OCI-M2 (cell line): ENCODE measurements at regions not wholly inside any gene's neighbourhood (a gene's known extent, or its start where the extent isn't known, plus 50 kb on each side); places are given as distances from the start of the nearest gene placed in this dataset.

Experiments
- DNase-seq: peaks from one replicate; lab custom pipeline; 2025; ENCODE audit not compliant: unreplicated experiment; lab: John Stamatoyannopoulos, UW

DNA sequence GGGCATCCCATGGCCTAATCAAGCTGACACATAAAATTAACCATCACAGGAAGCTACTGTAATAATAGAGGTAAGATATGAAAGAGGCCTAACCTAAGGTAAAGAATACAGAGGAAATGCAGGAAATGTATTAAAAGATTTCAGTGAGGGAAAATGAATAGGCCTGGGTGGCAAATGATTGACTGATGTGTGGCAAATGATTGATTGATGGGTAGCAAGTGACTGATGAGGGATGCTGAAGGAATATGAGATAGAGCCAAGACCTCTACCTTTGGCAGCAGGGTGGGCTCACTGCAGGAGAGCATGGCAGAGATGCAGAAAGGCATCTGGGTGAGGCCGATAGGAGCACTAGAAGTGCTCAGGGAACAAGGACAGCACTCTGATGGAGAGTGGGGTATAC, 172.9 kb downstream of the KCTD12 start:
- DNase-seq, result no peak

DNA sequence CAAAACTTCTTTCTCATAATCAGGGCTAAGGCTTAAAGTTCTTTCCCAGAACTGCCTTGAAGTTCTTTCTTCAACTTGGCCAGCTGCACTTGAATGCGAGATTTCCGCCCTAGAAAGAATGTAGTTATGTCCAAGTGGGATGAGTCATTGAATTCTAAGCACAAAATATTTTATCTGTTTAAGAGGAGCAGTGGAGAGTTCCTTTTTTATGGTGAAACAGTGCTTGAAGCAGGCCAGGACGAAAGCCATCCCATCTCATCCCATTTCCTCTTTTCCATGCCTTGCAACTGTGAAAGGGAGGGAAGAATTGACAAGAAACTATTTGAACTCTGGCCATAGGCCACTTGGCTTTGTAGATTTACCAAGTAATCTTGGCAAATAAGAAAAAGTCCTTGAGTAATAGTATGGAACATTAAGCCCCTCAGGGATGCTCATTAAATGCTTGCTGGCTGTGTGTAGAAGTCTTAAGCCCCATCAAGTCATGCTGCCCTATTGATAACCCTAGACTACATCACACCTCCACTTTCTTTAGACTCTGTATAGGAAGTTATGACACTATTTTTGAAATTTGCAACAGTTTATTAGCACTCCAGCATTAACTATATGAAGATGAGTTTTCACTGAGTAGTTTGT, 174.5 kb downstream of the KCTD12 start:
- no peak for DNase-seq

DNA sequence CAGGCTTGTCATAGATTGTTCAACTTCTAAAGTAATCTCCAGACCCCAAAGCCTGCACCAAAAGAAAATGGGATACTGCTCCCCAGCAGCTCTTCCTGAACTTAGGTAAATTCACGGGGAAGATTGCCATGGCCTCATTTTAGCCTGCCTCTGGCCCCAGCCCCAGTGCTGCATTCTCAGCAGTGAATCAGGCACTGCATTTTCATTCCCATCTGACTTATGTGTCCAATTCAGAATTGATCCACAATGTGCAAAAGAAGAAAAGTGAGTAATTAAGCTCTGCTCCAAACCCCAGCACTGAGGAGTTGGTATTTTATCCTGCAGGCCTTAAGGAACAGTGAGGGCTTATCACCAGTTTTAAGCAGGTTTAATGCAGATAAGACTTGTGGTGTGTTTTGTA, 176.4 kb downstream of the KCTD12 start:
- no peak for DNase-seq

DNA sequence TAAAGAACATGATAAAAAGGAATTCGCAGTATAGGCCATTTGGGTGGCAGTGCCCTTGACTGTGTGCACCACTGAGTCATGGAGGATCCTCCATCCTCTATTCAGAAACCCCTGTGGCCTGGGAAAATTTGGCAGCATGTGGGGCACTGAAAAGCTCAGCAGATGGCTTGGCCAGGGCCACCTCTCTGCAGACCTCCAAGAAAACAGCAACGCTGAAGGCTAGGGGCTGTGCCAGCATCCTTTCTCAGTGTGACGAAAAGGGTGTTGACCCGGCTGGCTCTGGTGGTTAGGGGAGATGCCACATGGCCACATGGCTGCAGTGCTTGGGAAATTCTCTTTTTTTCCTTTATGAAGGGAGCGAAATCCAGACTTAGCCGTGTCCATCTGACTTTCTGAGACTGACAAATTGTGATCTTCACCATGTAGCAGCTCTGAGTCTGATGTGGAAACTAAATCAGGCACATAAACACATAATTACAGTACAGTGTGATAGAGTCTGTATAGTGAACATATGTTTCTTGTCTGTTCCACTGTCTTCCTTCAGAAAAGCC, 178.0 kb downstream of the KCTD12 start:
- DNase-seq, result no peak

DNA sequence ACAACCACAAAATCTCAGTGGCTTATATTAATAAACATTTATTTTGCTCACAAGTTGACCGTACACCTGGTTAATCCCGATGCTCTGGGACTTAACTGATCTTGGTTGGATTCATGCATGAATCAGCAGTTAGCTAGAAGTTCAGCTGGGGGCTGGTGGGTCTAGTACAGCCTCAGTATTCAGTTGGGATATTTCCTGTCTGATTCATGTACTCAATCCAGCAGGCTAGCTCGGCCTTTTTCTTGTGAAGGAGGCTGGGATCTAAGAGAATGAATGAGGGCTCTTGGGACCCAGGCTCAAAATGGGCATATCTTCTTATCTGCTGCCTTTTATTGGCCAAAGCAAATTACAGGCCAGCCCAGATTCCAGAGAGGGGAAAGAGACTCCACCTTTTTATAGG, 178.8 kb downstream of the KCTD12 start:
- DNase-seq, result no peak

DNA sequence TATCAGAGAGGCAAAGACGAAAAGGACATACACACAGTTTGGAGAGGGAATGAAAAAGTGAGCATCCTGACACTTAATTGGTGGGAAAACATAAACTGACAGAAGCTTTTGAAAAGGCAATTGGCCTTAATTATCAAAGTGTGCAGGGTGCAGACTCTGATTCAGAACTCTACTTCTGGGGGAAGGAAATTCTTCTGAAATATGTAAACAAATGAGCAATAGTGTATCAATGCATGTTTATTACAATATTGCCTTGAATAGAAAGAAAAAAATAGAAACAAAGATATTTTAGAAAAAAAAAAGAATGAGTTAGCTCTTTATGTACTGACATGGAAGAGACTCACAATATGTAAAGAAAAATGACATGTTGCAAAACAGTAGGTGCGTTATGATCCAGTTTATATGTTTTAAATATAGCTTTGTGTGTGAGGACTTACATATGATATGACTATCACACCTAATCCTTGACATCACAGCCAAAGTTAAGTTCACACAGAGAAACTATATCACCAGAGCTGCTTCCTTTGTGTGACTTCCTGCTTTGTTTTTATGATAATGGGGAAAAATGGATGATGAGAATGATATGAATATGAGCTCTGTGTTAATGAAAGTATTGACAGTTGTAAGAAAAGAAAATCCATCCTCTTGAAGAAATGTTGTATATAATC, 182.4 kb downstream of the KCTD12 start:
- DNase-seq, result no peak

DNA sequence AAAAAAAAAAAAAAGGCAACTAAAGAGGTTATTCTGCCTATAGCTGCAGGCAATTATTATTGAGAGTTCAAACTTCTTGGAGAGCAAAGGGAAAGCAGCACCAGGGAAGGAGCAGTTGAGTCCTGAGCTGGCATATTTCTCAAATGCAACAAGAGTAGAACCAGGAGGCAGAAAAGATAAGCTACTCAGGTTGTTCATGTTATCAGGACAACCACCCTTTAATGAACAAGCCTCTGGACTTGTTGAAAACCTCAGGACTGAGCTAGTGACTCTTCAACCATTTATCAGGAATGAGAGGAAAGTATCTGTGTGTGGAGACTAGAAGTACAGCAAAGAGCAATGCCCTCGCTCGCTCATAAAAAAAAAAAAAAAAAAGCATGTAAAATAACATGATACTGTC, 183.0 kb downstream of the KCTD12 start:
- DNase-seq, result no peak

DNA sequence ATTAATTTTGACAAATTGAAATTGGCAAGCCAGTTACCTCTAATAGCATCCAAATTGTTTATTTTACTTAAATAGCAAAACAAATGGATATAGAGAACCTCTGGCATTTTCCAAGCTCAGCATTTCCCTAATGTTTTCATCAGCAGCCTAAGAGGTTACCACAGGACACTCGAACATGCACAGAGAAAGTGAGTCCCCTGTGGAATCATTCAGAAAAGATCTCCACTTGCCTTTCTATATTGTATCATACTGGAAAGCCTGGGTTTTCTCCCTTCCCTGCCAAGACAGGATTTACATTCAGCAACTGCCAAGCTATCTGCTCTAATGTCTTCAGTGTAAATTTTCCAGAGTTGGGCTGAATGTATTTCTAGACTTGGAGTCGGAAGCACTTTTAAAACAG, 188.9 kb downstream of the KCTD12 start:
- no peak for DNase-seq

DNA sequence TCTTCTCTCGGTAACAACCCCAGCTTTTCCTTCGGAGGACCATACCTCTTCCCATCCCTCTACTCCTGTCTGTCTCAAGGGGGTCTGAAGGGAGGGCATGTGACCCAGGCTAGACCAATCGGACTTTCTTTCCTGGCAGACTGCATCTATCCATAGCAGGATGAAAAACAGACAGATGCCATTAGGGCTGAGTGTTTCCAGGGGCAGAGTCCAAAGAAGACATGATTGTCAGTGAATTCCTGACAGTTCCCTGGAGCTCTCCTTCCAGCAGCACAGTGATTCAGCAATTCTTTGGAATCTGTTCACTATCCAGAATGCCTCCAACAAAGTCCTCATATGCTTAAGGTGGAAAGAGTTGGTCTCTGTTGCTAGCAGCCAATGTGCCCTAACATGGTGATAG, 189.8 kb downstream of the KCTD12 start:
- DNase-seq, result no peak

DNA sequence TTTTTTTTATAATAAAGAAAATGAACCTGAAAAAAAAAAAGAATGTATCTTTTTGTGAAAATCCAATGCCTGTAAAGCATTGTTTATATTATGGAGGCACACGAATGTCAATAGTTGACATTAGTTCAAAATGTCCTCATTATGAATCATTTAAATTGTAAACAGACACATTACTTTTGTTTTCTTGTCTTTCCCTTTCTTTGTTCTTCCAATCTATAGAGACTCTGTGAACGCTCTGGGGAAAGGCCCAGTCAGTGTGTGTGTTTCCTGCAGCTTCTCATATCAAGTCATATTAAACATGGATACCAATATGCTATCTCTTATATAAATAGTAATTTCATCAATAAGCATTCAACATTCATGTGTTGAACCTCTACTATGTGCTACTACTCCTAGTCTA, 193.1 kb downstream of the KCTD12 start:
- DNase-seq, result no peak

DNA sequence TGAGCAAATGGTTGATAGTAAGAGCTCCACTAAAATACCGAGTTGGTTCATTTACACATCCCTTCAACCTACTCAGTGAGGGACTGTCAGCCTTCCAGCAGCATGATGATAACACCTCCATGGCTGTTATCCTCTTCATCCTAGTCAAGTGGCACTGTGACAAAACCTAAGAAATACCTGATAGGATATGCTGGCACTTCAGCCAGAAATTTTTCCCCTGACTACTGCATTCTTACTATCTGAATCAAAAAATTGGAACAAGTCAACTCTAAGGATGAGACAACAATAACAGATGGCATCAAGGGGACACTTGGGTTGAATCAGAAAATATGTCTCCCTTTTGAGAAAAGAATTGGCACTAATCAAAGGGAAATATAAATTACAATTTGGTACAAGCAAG, 193.9 kb downstream of the KCTD12 start:
- no peak for DNase-seq

DNA sequence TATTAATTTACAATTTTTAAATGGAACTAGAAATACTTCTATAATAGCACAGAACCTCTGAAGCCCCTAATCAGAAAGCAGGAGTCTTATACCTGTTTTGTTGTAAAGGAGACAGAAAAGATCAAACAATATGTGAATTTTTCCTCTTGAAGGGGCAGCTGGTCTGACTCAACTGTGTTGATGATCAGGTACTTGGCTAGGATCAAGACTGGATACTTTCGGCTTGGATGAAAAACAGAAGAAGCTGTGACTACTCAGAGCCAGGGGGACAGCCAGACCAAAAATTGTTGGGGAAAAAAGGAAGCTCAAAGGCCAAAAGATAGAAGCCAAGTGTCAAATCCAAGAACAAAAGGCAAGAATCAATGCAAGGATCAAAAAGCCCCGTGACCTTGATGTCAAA, 195.6 kb downstream of the KCTD12 start:
- no peak for DNase-seq

DNA sequence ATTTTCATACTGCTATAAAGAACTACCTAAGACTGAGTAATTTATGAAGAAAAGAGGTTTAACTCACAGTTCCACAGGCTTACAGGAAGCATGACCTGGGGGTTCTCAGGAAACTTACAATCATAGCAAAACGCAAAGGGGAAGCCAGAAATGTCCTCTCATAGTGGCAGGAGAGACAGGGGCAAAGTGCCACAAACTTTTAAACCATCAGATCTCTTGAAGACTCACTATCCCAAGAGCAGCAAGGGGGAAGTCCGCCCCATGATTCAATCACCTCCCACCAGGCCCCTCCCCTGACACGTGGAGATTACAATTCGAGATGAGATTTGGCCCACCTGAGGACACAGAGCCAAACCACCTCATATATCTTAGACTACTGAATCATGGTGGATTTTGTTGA, 198.7 kb downstream of the KCTD12 start:
- DNase-seq, result no peak

DNA sequence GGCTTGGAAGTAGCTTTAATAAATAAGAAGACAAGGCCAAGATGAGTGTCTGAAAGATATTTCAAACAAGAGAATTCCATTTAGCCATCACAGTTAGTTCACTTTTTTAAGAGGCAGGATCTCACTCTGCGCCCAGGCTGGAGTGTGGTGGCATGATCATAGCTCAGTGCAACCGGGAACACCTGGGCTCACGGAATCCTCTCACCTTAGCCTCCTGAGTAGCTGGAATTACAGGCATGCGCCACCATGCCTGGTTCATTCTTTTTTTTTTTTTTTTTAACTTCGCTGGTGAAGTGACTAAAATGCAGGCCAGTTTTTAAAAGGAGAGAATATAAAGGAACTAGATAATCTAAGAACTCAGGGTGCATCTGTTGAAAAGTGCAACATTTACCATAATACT, 200.3 kb downstream of the KCTD12 start:
- DNase-seq, result no peak

DNA sequence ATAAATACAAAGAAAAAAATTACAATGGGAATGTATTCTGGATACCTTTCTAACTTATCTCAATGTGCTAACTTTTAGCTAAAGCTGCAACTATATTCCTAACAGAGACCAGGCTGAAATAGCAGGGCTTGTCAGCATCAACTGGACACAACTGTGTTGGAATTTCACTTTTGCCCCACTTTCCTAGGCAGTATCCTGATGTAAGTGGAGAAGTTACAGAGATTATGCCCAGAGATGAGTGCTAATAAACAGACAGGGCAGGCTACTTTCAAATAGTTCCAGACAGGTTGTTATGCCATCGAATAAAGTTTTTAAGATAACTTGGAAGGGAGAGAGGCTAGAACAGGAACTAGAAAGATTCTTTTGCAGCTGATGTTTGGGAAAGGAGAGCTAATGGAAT, 201.9 kb downstream of the KCTD12 start:
- DNase-seq, result no peak

DNA sequence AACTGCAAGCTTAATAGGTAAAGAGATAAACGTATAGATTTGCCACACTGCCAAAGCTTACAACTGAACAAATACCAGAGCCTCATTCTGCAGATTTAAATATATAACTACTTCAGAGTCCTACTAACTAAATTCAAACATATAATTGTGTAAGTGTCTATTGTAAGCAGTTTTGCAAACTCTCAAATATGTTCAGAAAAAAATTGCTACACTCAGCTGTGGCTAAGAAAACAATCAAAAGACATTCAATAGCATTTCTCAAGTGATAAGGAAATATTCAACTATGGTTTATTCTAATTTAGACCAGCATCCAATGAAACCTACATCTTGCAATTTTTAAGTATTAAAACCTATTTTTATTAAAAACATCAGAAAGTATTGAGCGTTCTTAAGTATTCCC, 202.4 kb downstream of the KCTD12 start:
- DNase-seq, result no peak

DNA sequence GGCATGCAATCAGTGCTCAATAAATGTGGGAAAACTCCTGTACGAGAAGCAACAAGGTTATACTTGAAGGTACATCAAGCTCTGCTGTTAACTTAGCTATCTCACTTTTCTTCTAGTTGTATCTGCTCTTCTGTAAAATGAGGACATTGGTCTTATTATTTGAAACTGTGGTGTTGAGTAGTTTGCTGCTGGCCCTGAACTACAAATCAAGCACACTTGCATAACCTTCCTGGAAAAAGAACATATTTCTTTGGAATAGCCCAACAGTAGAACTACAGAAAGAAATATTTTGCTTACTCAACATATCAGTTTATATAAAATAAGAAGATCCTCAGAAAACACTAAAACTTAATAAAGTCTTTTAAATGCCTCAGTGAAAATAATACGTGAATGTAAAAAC, 203.0 kb downstream of the KCTD12 start:
- DNase-seq, result no peak

DNA sequence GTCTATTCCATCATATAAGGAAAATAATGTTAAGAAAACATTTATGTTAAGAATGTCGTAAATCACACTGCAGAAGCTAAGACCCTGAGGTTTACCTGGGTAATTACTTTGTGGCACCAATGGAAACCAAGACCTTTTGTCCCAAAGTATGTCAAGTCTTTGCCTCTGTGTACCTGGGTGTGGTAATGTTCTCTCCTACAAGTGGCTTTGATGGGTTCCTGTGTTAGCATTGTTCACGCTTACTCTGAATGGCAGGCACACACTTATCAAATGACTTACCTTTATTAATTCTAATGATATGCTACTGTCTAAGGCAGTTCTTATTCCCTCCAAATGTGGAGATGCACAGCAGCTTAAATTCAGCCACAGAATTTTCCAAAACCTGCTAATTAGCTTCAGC, 206.1 kb downstream of the KCTD12 start:
- no peak for DNase-seq

DNA sequence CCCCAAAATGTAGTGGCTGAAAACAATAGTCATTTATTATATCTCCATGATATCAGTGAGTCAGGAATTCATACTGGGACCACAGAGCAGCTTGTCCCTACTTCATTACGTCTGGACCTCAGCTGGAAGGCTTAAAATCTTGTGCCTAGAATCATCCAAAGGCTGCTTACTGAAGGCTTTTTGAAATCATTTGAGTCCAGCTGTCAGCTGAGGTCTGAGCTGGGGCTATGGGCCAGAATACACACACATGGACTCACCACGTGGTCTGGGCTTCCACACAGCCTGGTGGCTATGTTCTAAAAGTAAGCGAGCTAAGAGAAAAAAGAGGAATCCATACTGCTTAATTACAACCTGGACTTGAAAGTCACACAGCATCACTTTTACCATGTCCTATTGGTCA, 209.2 kb downstream of the KCTD12 start:
- no peak for DNase-seq

DNA sequence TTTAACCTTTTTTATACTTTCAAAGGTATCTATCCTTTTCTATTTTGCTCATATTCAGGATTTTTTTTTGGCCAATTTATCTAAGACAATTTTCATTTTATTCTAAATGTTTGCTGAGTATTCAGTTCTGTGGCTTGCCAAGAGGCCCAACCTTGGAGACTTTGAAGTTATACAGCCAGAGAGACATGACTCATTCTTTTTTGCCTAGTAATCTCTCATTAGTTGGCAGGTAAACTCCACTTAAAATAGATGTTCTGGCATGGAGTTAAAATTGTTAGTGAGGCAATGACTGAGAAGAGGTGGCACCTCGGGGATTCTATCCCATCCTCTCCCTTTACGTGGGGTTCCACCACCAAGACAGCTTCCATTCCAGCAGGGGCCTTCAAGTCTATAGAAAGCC, 213.8 kb downstream of the KCTD12 start:
- DNase-seq, result no peak

DNA sequence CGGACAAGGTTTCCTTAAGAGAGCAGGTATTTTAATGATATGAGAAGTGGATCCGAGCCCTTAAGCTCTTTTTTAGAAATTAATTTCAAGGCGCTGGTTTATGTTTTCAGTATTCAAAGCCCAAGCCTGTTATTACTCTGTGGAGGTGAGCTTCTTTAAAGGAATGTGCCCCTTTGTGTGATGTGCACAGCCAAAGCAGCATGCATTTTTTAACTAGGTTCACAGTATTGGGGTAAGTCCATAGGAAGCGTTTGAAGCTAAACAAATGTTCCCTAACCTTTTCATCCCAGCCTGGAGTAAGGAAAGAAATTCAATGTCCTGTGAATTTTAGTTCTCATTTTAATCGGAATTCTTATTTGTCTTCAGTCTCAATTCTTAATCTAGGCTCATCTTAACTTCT, 217.5 kb downstream of the KCTD12 start:
- DNase-seq, result no peak

DNA sequence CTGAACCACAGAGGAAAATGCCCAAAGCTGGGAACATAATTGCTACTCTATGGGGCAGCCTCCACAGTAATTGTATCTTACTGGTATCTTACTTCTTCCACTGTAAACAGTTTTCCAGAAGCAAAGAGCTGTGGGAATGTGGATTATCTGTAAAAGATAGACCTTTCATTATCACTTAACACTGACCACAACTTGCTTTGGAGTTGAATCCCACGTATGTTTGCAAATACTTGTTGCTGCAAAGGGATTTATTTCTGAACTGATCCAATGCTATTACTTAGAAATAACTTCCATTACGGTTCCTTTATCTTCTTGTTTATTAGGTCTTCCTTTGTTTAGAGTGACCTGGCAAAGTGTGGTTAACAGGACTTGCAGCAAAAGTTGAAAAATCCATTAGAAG, 218.1 kb downstream of the KCTD12 start:
- no peak for DNase-seq

DNA sequence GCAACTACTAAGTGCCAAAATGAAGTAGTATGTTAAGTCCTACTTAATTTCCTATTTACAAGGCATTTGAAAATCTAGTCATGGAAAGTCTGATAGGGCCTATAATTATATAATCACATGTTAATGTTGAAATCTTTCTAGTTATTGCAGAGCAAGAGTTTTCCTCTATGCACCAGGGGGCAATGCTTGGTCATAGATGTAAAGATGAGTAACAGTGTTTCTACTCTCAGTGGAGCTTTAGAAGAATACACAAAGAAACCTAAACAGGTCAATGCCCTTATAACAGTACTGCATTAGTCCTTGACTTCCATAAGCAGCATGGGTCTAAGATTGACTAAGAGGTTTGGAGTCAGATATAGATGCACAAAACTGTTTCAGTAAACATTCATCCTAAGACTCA, 218.7 kb downstream of the KCTD12 start:
- no peak for DNase-seq
